Activated CD8-positive, alpha-beta T cell treated with anti-CD3 and anti-CD28 coated beads for 36 hours (primary cell): ENCODE measurements at regions not wholly inside any gene's neighbourhood (a gene's known extent, or its start where the extent isn't known, plus 50 kb on each side); places are given as distances from the start of the nearest gene placed in this dataset.

Source experiments
- ATAC-seq: fragments of 200-7000 bp; cut with Tn5 transposase; one replicate; pipeline ENCODE4 v1.10.0; 2021; ENCODE audit warnings: mild to moderate bottlenecking, moderate library complexity
- CTCF ChIA-PET: fragments of 350-600 bp; sonication (Branson Sonifier 250); formaldehyde crosslinking; loops from one replicate; lab custom pipeline; 2021; ENCODE audit warnings: antibody characterized with exemption; lab: Charles Lee
- POLR2A ChIA-PET: fragments of 350-600 bp; sonication (Branson Sonifier 250); formaldehyde crosslinking; loops from one replicate; lab custom pipeline; 2021; ENCODE audit warnings: antibody characterized with exemption; lab: Charles Lee
- DNase-seq: peaks from one replicate; pipeline ENCODE4 v3.0.0-alpha.2; 2020
- H3K27ac Mint-ChIP-seq: one replicate; pipeline ENCODE4 v1.8.0; 2021; ENCODE audit warnings: mild to moderate bottlenecking, mixed read lengths
- H3K27me3 Mint-ChIP-seq: one replicate; pipeline ENCODE4 v1.8.0; 2021; ENCODE audit warnings: mixed read lengths
- H3K36me3 Mint-ChIP-seq: one replicate; pipeline ENCODE4 v1.8.0; 2021; ENCODE audit warnings: low read depth, mixed read lengths
- H3K4me1 Mint-ChIP-seq: one replicate; pipeline ENCODE4 v1.8.0; 2021; ENCODE audit warnings: low read depth, mixed read lengths
- H3K4me3 Mint-ChIP-seq: one replicate; pipeline ENCODE4 v1.8.0; 2021; ENCODE audit warnings: mild to moderate bottlenecking, moderate library complexity, mixed read lengths
- H3K9me3 Mint-ChIP-seq: one replicate; pipeline ENCODE4 v1.8.0; 2021; ENCODE audit warnings: mixed read lengths
- intact Hi-C: fragments of 100-400 bp; cut with micrococcal nuclease; formaldehyde crosslinking; loops from one replicate; pipeline ENCODE4 v1.10.0; 2022
- TF ChIP-seq, protein P1 (sequence below): fragments of 200-600 bp; IDR thresholded peaks from one replicate; pipeline ENCODE4 v1.8.0; 2022; ENCODE audit warnings: antibody characterized with exemption, mild to moderate bottlenecking

GRCh38 chr15:47652328-47652727 is 65.0 kb upstream of the SEMA6D start:
- no peak for ATAC-seq
- no peak overlapping the region for H3K4me3 Mint-ChIP-seq
- H3K4me1 Mint-ChIP-seq: no peaks in the 10 kb centered on the region

DNA sequence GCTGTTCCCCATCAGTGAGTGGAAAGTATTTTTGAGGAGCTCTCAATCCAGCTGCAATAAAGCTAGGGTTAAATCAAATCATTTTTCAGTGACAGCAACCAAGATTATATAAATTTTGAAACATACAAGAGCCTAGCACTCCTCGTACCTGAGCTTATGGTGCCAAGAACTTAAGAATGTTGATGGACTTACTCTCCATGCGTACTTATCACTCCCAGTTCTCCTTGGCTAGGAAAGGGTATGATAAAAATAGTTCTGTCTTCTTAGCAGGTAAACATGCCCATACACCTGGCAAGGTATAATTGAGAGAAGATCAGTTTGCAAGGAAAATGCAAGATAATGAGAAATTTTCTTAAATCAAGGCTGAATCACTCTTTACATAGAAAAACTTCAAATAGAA is 64.5 kb upstream of the SEMA6D start:
- no peak for ATAC-seq
- ChIA-PET CTCF (no interaction called here), POLR2A (interaction anchor here (0.5 kb wide), 1 partner anchor 859 kb away, joined by 4 read pairs; no protein-coding TSS in a partner anchor)
- TF ChIP-seq, protein P1, sequence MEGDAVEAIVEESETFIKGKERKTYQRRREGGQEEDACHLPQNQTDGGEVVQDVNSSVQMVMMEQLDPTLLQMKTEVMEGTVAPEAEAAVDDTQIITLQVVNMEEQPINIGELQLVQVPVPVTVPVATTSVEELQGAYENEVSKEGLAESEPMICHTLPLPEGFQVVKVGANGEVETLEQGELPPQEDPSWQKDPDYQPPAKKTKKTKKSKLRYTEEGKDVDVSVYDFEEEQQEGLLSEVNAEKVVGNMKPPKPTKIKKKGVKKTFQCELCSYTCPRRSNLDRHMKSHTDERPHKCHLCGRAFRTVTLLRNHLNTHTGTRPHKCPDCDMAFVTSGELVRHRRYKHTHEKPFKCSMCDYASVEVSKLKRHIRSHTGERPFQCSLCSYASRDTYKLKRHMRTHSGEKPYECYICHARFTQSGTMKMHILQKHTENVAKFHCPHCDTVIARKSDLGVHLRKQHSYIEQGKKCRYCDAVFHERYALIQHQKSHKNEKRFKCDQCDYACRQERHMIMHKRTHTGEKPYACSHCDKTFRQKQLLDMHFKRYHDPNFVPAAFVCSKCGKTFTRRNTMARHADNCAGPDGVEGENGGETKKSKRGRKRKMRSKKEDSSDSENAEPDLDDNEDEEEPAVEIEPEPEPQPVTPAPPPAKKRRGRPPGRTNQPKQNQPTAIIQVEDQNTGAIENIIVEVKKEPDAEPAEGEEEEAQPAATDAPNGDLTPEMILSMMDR: no peak
- no peak overlapping the region for H3K4me3 Mint-ChIP-seq
- H3K4me1 Mint-ChIP-seq: no peaks in the 10 kb centered on the region
- no peak overlapping the region for H3K27ac Mint-ChIP-seq
- no peaks in the 10 kb centered on the region for H3K27me3 Mint-ChIP-seq
- intact Hi-C loops: no loop called here
- DNase-seq: no peak
- H3K9me3 Mint-ChIP-seq: no peaks in the 10 kb centered on the region
- no peaks in the 10 kb centered on the region for H3K36me3 Mint-ChIP-seq

More at GRCh38 chr15:47652328-47652727, 65.0 kb upstream of the SEMA6D start:
- Mint-ChIP-seq H3K27ac (no peak overlapping the region), H3K36me3 (no peaks in the 10 kb centered on the region), H3K27me3 (no peaks in the 10 kb centered on the region), H3K9me3 (no peaks in the 10 kb centered on the region)
- TF ChIP-seq, protein P1: no peak
- intact Hi-C loops: no loop called here
- CTCF ChIA-PET: no interaction called here
- POLR2A ChIA-PET: interaction anchor here (0.7 kb wide), 1 partner anchor 222 kb away, joined by 3 read pairs; no protein-coding TSS in a partner anchor
- no peak for DNase-seq

DNA sequence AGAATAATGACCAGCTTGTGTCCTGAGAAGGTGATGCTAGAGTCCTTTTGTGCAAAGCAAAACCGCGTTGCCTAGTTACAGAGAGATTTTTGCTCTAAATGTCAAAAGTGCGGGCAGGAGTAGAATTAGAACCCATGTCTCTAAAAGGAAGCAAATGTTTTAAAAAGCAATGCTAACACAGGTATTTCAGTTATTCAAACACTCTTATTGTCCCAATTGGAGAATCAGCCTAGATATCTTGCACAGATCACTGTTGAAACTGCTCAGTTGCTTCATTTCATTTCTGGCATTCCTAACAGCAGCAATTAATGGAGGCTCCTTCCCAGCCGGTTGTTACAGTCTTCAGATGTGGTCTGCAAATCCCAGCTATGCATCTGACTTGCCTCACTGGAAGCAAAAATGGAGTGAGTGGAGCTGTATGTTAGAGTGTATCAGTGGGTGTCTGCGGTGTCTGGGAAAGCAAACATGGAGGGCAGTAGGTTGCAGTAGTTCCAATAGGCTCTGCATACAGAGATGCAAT is 55.6 kb upstream of the SEMA6D start:
- DNase-seq (no peak), ATAC-seq (no peak)
- Mint-ChIP-seq H3K27me3 (no peaks in the 10 kb centered on the region), H3K4me1 (no peaks in the 10 kb centered on the region), H3K4me3 (no peak overlapping the region), H3K27ac (no peak overlapping the region), H3K36me3 (no peaks in the 10 kb centered on the region), H3K9me3 (no peaks in the 10 kb centered on the region)
- TF ChIP-seq, protein P1: no peak
- intact Hi-C loops: no loop called here
- ChIA-PET CTCF (no interaction called here), POLR2A (no interaction called here)

GRCh38 chr15:47663101-47663500 is 54.2 kb upstream of the SEMA6D start:
- ATAC-seq: no peak
- Mint-ChIP-seq H3K27me3 (no peaks in the 10 kb centered on the region), H3K9me3 (no peaks in the 10 kb centered on the region), H3K36me3 (no peaks in the 10 kb centered on the region), H3K4me3 (no peak overlapping the region), H3K27ac (no peak overlapping the region), H3K4me1 (no peaks in the 10 kb centered on the region)
- no peak for DNase-seq
- ChIA-PET POLR2A (no interaction called here), CTCF (no interaction called here)
- intact Hi-C loops: no loop called here
- TF ChIP-seq, protein P1: no peak
